AG04450 (cell line): ENCODE measurements at regions not wholly inside any gene's neighbourhood (a gene's known extent, or its start where the extent isn't known, plus 50 kb on each side); places are given as distances from the start of the nearest gene placed in this dataset.

ENCODE experiments used
- CTCF ChIA-PET: fragments of 300-600, 350-600 bp; formaldehyde crosslinking; extraction: SDS; loops from one replicate; lab custom pipeline; 2022; ENCODE audit warnings: antibody characterized with exemption, inconsistent platforms; lab: Charles Lee
- POLR2A ChIA-PET: fragments of 350-600 bp; formaldehyde crosslinking; extraction: SDS; loops from one replicate; lab custom pipeline; 2021; ENCODE audit warnings: antibody characterized with exemption, inconsistent platforms; lab: Yijun Ruan, JAX
- DNase-seq: peaks from one replicate; pipeline ENCODE4 v3.0.0-alpha.2; 2011; ENCODE audit warnings: low read depth, low spot score
- H3K27ac ChIP-seq: one replicate; pipeline ENCODE4 v1.5.1; 2012; ENCODE audit warnings: low read depth, low read length, control low read depth
- H3K27me3 ChIP-seq: one replicate; pipeline ENCODE4 v1.6.0; 2012; ENCODE audit warnings: low read length; ENCODE audit not compliant: control insufficient read depth, insufficient read depth
- H3K4me3 ChIP-seq: 2 replicates; pipeline ENCODE4 v1.5.1; 2011; ENCODE audit warnings: mild to moderate bottlenecking, low read depth, low read length, control low read depth
- H3K9me3 ChIP-seq: 2 replicates; pipeline ENCODE4 v1.5.1; 2012; ENCODE audit warnings: low read length; ENCODE audit not compliant: control insufficient read depth, insufficient read depth
- TF ChIP-seq, protein P1 (sequence below): IDR thresholded peaks from 2 replicates; pipeline ENCODE4 v1.5.1; 2011; ENCODE audit warnings: low read depth, low read length, control low read depth, inconsistent platforms

DNA sequence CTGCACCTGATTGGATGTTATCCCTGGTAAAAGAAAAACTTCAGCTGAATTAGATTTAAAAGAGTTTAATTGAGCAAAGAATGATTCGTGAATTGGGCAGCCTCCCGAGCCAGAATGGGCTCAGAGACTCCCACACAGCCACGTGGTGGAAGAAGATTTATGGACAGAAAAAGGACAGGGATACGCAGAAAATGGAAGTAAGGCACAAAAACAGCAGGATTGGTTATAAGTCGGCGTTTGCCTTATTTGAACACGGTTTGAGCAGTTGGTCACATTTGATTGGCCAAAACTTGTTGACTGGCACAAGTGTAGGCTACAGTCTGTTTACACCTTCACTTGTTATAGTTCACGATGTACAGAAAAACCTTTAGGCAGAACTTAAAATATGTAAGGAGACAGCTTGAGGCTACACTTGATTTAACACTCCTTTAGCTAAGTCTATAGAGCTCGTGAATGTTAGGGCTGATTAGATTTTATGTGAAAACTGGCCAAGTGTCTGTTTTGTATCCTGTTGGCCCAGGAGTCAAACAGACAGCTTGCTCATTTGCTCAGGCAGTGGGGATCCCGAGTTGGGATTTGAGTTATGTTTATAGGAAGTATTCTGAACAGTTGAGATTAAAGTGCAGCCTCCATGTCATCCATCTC is 119.5 kb upstream of the SHISA6 start:
- Histone ChIP-seq H3K27ac (no peak overlapping the region), H3K9me3 (peaks cover 40% of the 10 kb centered on the region), H3K4me3 (no peak overlapping the region), H3K27me3 (no peaks in the 10 kb centered on the region)
- TF ChIP-seq, protein P1, sequence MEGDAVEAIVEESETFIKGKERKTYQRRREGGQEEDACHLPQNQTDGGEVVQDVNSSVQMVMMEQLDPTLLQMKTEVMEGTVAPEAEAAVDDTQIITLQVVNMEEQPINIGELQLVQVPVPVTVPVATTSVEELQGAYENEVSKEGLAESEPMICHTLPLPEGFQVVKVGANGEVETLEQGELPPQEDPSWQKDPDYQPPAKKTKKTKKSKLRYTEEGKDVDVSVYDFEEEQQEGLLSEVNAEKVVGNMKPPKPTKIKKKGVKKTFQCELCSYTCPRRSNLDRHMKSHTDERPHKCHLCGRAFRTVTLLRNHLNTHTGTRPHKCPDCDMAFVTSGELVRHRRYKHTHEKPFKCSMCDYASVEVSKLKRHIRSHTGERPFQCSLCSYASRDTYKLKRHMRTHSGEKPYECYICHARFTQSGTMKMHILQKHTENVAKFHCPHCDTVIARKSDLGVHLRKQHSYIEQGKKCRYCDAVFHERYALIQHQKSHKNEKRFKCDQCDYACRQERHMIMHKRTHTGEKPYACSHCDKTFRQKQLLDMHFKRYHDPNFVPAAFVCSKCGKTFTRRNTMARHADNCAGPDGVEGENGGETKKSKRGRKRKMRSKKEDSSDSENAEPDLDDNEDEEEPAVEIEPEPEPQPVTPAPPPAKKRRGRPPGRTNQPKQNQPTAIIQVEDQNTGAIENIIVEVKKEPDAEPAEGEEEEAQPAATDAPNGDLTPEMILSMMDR, result no peak
- ChIA-PET POLR2A (no interaction called here), CTCF (interaction anchor here (0.5 to 0.6 kb wide), 2 partner anchors 68 to 127 kb away, joined by 4 read pairs; no protein-coding TSS in a partner anchor)
- DNase-seq, result no peak

GRCh38 chr17:11109106-11109505 is 131.9 kb upstream of the SHISA6 start:
- Histone ChIP-seq H3K9me3 (peaks cover 33% of the 10 kb centered on the region), H3K4me3 (no peak overlapping the region), H3K27me3 (no peaks in the 10 kb centered on the region), H3K27ac (no peak overlapping the region)
- CTCF ChIA-PET, result no interaction called here
- POLR2A ChIA-PET, result no interaction called here
- DNase-seq, result no peak
- TF ChIP-seq, protein P1, result no peak

DNA sequence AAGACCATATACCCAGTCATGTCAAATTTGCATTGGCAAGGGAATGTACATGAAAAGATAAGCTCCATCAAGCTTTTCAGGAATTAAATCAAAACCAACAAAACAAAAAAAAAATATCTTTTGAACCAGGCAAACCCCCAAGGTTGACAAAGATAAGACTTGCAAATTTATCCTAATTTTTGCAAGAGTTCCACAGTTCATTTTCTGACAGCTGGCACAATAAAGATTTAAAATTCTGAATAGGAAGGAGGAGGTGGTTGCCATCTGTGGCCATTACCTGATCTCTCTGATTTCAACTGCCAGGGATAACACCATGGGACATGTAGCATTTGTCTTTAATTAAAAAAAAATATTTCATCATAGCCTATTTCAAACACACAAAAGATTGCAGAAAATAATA is 135.9 kb upstream of the SHISA6 start:
- CTCF ChIA-PET, result no interaction called here
- H3K27ac ChIP-seq, result no peak overlapping the region
- no peak overlapping the region for H3K4me3 ChIP-seq
- POLR2A ChIA-PET, result no interaction called here
- TF ChIP-seq, protein P1, result no peak
- DNase-seq, result no peak
- H3K27me3 ChIP-seq, result no peaks in the 10 kb centered on the region
- peaks cover 31% of the 10 kb centered on the region for H3K9me3 ChIP-seq

DNA sequence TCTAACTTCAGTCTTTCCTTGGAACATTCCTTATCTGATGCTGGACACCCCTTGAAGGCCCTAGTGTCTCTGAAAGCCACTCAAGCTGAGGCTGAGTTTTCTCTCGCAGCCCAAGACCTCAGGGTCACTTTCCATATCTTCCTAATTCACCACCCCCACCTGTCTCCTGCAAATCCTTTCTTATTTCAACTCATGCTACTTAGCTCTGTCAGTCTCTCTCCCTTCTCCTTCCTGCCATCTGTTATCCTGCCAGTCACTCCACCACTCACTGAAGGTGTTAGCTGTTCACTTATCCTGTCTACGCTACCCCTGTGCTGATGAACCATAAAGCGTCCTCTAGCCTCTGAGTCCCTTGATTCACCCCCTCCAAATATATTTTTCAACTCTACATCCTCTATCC is 143.9 kb upstream of the SHISA6 start:
- H3K4me3 ChIP-seq, result no peak overlapping the region
- ChIA-PET POLR2A (no interaction called here), CTCF (no interaction called here)
- no peak overlapping the region for H3K27ac ChIP-seq
- DNase-seq, result no peak
- no peaks in the 10 kb centered on the region for H3K27me3 ChIP-seq
- peaks cover 46% of the 10 kb centered on the region for H3K9me3 ChIP-seq
- TF ChIP-seq, protein P1, result no peak

GRCh38 chr17:11094331-11094730 is 146.7 kb upstream of the SHISA6 start:
- CTCF ChIA-PET, result no interaction called here
- no peak overlapping the region for H3K4me3 ChIP-seq
- POLR2A ChIA-PET, result no interaction called here
- H3K27me3 ChIP-seq, result no peaks in the 10 kb centered on the region
- TF ChIP-seq, protein P1, result no peak
- no peak for DNase-seq
- peaks cover 42% of the 10 kb centered on the region for H3K9me3 ChIP-seq
- H3K27ac ChIP-seq, result no peak overlapping the region
